GM04504 (cell line): ENCODE measurements at regions not wholly inside any gene's neighbourhood (a gene's known extent, or its start where the extent isn't known, plus 50 kb on each side); places are given as distances from the start of the nearest gene placed in this dataset.
"Not testable (repeated sequence)": the region's sequence is repeated elsewhere in the genome, so short reads cannot be mapped to it uniquely, and the experiment has no call there.

Experiments
- DNase-seq: peaks from one replicate; pipeline ENCODE4 v3.0.0-alpha.2; 2012; ENCODE audit warnings: low read depth

- not testable (repeated sequence) for DNase-seq
Measured at GRCh38 chr2:89151699-89152098, 460.2 kb downstream of the RPIA start.

GRCh38 chr2:89152501-89152900 lies 461.0 kb downstream of the RPIA start:
- DNase-seq, result not testable (repeated sequence)

- DNase-seq, result not testable (repeated sequence)
Measured at GRCh38 chr2:89153210-89153609, 461.7 kb downstream of the RPIA start.

GRCh38 chr2:89154247-89154682 lies 462.8 kb downstream of the RPIA start:
- DNase-seq, result not testable (repeated sequence)

- not testable (repeated sequence) for DNase-seq
Measured at GRCh38 chr2:89160306-89160705, 468.8 kb downstream of the RPIA start.

- not testable (repeated sequence) for DNase-seq
Measured at GRCh38 chr2:89161626-89162025, 470.2 kb downstream of the RPIA start.

- not testable (repeated sequence) for DNase-seq
Measured at GRCh38 chr2:89170506-89171173, 479.2 kb downstream of the RPIA start.

GRCh38 chr2:89171174-89171519 lies 479.7 kb downstream of the RPIA start:
- not testable (repeated sequence) for DNase-seq

GRCh38 chr2:89177004-89177403 lies 485.5 kb downstream of the RPIA start:
- not testable (repeated sequence) for DNase-seq

GRCh38 chr2:89182221-89182620 lies 490.7 kb downstream of the RPIA start:
- not testable (repeated sequence) for DNase-seq

- not testable (repeated sequence) for DNase-seq
Measured at GRCh38 chr2:89184746-89185145, 493.3 kb downstream of the RPIA start.

- not testable (repeated sequence) for DNase-seq
Measured at GRCh38 chr2:89195636-89196251, 504.3 kb downstream of the RPIA start.

- DNase-seq, result not testable (repeated sequence)
Measured at GRCh38 chr2:89196719-89197118, 505.2 kb downstream of the RPIA start.

GRCh38 chr2:89198026-89198425 lies 506.6 kb downstream of the RPIA start:
- DNase-seq, result not testable (repeated sequence)

GRCh38 chr2:89199453-89200246 lies 508.2 kb downstream of the RPIA start:
- DNase-seq, result not testable (repeated sequence)

GRCh38 chr2:89200247-89200527 lies 508.7 kb downstream of the RPIA start:
- not testable (repeated sequence) for DNase-seq

GRCh38 chr2:89202518-89202917 lies 511.0 kb downstream of the RPIA start:
- not testable (repeated sequence) for DNase-seq

GRCh38 chr2:89205153-89205552 lies 513.7 kb downstream of the RPIA start:
- not testable (repeated sequence) for DNase-seq

GRCh38 chr2:89208144-89208932 lies 516.9 kb downstream of the RPIA start:
- DNase-seq, result peak; percentile 58

GRCh38 chr2:89213151-89213550 lies 521.7 kb downstream of the RPIA start:
- DNase-seq, result not testable (repeated sequence)

- DNase-seq, result not testable (repeated sequence)
Measured at GRCh38 chr2:89213811-89214210, 522.3 kb downstream of the RPIA start.

GRCh38 chr2:89221474-89221873 lies 530.0 kb downstream of the RPIA start:
- not testable (repeated sequence) for DNase-seq
